Fibroblast of villous mesenchyme (primary cell): ENCODE measurements at regions not wholly inside any gene's neighbourhood (a gene's known extent, or its start where the extent isn't known, plus 50 kb on each side); places are given as distances from the start of the nearest gene placed in this dataset.
"Not testable (repeated sequence)": the region's sequence is repeated elsewhere in the genome, so short reads cannot be mapped to it uniquely, and the experiment has no call there.

Experiments
- DNase-seq: peaks from one replicate; pipeline ENCODE4 v3.0.0-alpha.2; 2010; ENCODE audit warnings: low read depth
- H3K4me3 ChIP-seq: 2 replicates; pipeline ENCODE4 v1.5.1; 2011; ENCODE audit warnings: low read depth, mild to moderate bottlenecking, low read length
- TF ChIP-seq, protein P1 (sequence below): IDR thresholded peaks from 2 replicates; pipeline ENCODE4 v1.5.1; 2012; ENCODE audit warnings: low read depth, mild to moderate bottlenecking, low read length; ENCODE audit not compliant: insufficient read depth

DNA sequence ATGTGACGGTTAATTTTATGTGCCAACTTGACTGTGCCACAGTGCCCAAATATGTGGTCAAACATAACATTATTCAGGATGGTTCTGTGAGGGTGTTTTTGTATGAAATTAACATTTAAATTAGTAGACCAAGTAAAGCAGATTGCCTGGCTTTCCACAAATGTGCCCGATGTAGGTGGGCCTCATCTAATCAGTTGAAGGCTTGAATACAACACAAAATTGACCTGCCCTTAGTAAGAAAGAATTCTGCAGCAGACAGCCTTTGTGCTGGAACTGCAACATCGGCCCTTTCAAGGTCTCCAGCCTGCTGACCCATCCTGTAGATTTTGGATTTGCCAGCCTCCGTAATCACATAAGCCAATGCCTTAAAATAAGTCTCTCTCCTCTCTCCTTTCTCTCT, 215.9 kb downstream of the MEX3B start:
- TF ChIP-seq, protein P1, sequence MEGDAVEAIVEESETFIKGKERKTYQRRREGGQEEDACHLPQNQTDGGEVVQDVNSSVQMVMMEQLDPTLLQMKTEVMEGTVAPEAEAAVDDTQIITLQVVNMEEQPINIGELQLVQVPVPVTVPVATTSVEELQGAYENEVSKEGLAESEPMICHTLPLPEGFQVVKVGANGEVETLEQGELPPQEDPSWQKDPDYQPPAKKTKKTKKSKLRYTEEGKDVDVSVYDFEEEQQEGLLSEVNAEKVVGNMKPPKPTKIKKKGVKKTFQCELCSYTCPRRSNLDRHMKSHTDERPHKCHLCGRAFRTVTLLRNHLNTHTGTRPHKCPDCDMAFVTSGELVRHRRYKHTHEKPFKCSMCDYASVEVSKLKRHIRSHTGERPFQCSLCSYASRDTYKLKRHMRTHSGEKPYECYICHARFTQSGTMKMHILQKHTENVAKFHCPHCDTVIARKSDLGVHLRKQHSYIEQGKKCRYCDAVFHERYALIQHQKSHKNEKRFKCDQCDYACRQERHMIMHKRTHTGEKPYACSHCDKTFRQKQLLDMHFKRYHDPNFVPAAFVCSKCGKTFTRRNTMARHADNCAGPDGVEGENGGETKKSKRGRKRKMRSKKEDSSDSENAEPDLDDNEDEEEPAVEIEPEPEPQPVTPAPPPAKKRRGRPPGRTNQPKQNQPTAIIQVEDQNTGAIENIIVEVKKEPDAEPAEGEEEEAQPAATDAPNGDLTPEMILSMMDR, result no peak
- no peak overlapping the region for H3K4me3 ChIP-seq
- DNase-seq, result no peak

DNA sequence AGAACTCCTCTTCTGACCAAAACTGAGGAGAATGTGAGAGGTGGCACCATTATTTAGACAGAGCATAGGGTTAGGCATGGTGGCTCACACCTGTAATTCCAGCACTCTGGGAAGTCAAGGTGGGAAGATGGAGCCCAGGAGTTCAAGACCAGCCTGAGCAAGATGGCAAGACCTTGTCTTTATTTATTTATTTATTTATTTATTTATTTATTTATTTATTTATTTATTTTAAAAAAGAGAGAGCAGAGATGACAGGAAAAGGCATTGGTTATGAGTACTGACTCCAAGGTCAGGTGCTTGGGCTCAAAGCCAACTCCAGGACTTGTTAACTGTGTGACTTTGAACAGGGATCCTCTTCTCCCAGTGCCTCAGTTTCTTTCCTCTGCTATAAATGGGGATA, 217.7 kb downstream of the MEX3B start:
- TF ChIP-seq, protein P1, result no peak
- DNase-seq, result no peak
- H3K4me3 ChIP-seq, result no peak overlapping the region

DNA sequence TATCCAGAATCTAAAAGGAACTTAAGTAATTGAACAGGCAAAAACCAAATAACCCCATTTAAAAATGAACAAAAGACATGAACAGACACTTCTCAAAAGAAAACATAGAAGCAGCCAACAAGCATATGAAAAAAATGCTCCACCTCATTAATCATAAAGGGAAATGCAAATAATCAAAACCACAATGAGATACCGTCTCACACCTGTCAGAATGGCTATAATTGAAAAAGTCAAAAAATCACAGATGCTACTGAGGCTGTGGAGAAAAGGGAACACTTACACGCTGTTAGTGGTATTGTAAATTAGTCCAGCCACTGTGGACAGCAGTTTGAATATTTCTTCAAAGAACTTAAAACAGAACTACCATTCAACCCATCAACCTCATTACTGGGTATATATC, 220.7 kb downstream of the MEX3B start:
- TF ChIP-seq, protein P1, result no peak
- H3K4me3 ChIP-seq, result no peak overlapping the region
- DNase-seq, result no peak

DNA sequence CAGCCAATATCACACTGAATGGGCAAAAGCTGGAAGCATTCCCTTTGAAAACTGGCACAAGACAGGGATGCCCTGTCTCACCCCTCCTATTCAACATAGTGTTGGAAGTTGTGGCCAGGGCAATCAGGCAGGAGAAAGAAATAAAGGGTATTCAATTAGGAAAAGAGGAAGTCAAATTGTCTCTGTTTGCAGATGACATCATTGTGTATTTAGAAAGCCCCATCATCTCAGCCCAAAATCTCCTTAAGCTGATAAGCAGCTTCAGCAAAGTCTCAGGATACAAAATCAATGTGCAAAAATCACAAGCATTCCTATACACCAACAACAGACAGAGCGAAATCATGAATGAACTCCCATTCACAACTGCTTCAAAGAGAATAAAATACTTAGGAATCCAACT, 223.2 kb downstream of the MEX3B start:
- not testable (repeated sequence) for DNase-seq

DNA sequence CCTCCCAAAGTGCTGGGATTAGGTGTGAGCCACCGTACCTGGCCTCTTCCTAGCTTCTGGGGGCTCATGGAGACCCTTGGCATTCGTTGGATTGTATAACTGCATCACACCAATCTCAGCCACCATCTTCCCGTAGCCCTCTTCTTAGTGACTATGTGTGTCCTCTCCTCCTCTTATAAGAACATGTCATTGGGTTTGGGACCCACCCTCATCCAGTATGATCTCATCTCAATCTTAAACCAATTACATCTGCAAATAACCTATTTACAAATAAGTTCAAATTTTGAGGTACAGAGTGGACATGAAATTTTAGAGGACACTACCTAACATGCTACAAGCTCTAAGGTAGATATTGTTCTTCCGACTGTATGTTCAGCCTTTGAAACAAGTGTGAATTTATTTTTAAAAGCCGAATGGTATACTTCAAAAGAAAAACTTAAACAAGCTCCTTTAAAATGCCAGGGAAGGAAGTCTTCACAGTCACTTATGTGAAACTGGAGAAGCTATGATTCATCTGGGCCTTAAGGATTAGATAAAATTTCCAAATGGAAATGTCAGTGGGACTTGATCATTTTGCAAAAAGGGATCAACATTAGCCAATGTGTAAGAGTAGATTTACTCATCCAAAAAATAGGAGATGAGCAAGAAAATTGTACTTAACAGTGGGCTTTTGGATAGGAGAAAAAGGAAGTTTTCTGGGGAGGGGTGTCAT, 225.7 kb downstream of the MEX3B start:
- H3K4me3 ChIP-seq, result no peak overlapping the region
- no peak for DNase-seq
- TF ChIP-seq, protein P1, result no peak

More for the DNA sequence above, 223.2 kb downstream of the MEX3B start:
- H3K4me3 ChIP-seq, result not testable (repeated sequence)

DNA sequence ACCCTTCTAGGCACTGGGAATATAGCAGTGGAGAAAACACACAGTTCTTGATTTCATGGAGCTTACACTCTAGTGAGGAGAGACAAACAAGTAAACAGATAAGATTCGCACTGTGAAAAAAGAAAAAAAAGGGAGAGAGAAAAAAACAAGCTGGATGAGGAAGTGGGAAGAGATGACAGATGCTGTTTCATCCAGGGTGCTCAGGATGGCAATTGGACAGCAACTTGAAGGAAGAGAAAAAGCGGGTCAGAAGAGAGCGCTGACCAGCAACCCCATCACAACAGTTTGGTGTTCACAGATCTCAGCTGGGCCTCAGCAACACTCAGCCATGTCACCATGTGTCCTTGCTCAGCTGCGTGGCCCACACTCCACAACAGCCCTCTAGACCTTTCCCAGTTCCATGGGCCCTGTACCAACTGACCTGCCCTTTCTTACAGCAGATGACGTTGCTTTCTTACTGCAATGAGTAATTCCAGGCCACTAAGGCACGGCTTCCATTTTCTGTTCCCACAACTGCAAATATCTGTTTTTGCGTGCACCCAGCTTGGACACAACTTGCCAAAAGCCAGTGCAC, 230.8 kb downstream of the MEX3B start:
- no peak overlapping the region for H3K4me3 ChIP-seq
- DNase-seq, result no peak
- TF ChIP-seq, protein P1, result no peak

DNA sequence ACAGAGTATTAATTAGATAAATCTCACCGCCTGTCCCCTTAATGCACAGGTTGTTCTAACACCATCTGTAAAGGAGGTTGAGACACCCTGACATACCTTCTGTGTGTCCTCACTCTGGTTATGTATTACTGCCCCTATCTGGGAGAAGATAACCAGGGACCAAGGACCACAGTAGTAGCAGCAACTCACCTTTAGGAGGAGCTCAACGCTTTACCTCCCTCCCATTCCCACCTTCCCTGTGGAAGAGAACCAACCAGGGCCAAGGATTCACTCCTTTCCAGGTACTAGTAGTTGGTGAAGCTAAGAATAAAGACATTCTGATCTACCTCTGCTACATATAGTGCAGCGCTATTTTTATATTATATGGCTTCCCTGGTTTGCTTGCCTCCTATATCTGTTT, 232.6 kb downstream of the MEX3B start:
- DNase-seq, result no peak
- no peak overlapping the region for H3K4me3 ChIP-seq
- TF ChIP-seq, protein P1, result peak; percentile 21
